IMR-90 (cell line): ENCODE measurements at regions not wholly inside any gene's neighbourhood (a gene's known extent, or its start where the extent isn't known, plus 50 kb on each side); places are given as distances from the start of the nearest gene placed in this dataset.

Experiments used
- ATAC-seq: fragments of 200-7000 bp; cut with Tn5 transposase; 2 replicates; pipeline ENCODE4 v1.9.1; 2020; ENCODE audit warnings: low read depth, mild to moderate bottlenecking, moderate library complexity
- BruUV-seq: library from RNA; stranded (reverse); fragments of 400-500 nt; replicated peaks from 2 replicates; lab custom pipeline; 2021; lab: Mats Ljungman, UMichigan
- CTCF ChIA-PET: fragments of 300-600 bp; formaldehyde crosslinking; extraction: SDS; loops from one replicate; lab custom pipeline; 2021; ENCODE audit warnings: antibody characterized with exemption; lab: Yijun Ruan, JAX
- POLR2A ChIA-PET: fragments of 300-600 bp; sonication (Branson Sonifier 250); formaldehyde crosslinking; loops from one replicate; lab custom pipeline; 2022; ENCODE audit warnings: antibody characterized with exemption; ENCODE audit not compliant: unreplicated experiment; lab: Charles Lee
- DNase-seq: peaks from one replicate; pipeline ENCODE4 v3.0.0; 2013
- H2AFZ ChIP-seq: replicated peaks from 2 replicates; pipeline ENCODE3; 2013; ENCODE audit warnings: low read length, mild to moderate bottlenecking; ENCODE audit not compliant: poor library complexity
- H2AK5ac ChIP-seq: 2 replicates; pipeline ENCODE4 v1.6.1; 2013; ENCODE audit warnings: low read depth, low read length, inconsistent platforms
- H2AK9ac ChIP-seq: replicated peaks from 2 replicates; pipeline ENCODE3; 2013; ENCODE audit warnings: mild to moderate bottlenecking, low read depth, low read length, moderate library complexity; ENCODE audit not compliant: poor library complexity
- H2BK120ac ChIP-seq: 2 replicates; pipeline ENCODE4 v1.6.1; 2013; ENCODE audit warnings: low read depth, low read length, inconsistent platforms
- H2BK15ac ChIP-seq: 3 replicates; pipeline ENCODE4 v1.6.1; 2013; ENCODE audit warnings: low read depth, low read length, inconsistent platforms
- H2BK20ac ChIP-seq: 2 replicates; pipeline ENCODE4 v1.6.1; 2013; ENCODE audit warnings: low read depth, mild to moderate bottlenecking, inconsistent platforms, low read length, moderate library complexity
- H2BK5ac ChIP-seq: 2 replicates; pipeline ENCODE4 v1.6.1; 2013; ENCODE audit warnings: mild to moderate bottlenecking, low read depth, low read length, inconsistent platforms; ENCODE audit not compliant: poor library complexity, severe bottlenecking
- H3K14ac ChIP-seq: replicated peaks from 2 replicates; pipeline ENCODE4 v1.6.1; 2013; ENCODE audit warnings: low read depth, low read length, inconsistent platforms
- H3K18ac ChIP-seq: 2 replicates; pipeline ENCODE4 v1.6.1; 2013; ENCODE audit warnings: low read depth, low read length, control low read depth
- H3K23ac ChIP-seq: 2 replicates; pipeline ENCODE4 v1.6.1; 2013; ENCODE audit warnings: low read depth, low read length, inconsistent platforms
- H3K27ac ChIP-seq: 2 replicates; pipeline ENCODE4 v1.5.1; 2013; ENCODE audit warnings: mild to moderate bottlenecking, control low read depth, low read length; ENCODE audit not compliant: insufficient read depth
- H3K27me3 ChIP-seq: 2 replicates; pipeline ENCODE4 v1.6.1; 2013; ENCODE audit warnings: low read length; ENCODE audit not compliant: control insufficient read depth, insufficient read depth
- H3K36me3 ChIP-seq: 2 replicates; pipeline ENCODE4 v1.6.1; 2013; ENCODE audit warnings: low read length, mixed read lengths; ENCODE audit not compliant: control insufficient read depth, insufficient read depth
- H3K4ac ChIP-seq: 2 replicates; pipeline ENCODE4 v1.6.1; 2013; ENCODE audit warnings: low read depth, low read length, inconsistent platforms
- H3K4me1 ChIP-seq: 2 replicates; pipeline ENCODE4 v1.6.1; 2013; ENCODE audit warnings: low read length, mixed read lengths; ENCODE audit not compliant: control insufficient read depth, insufficient read depth
- H3K4me2 ChIP-seq: 2 replicates; pipeline ENCODE4 v1.6.1; 2013; ENCODE audit warnings: low read depth, mild to moderate bottlenecking, control low read depth, low read length, moderate library complexity
- H3K4me3 ChIP-seq: 2 replicates; pipeline ENCODE4 v1.5.1; 2013; ENCODE audit warnings: low read depth, mild to moderate bottlenecking, control low read depth, low read length, moderate library complexity; ENCODE audit not compliant: insufficient read depth
- H3K56ac ChIP-seq: 2 replicates; pipeline ENCODE4 v1.6.1; 2013; ENCODE audit warnings: low read length, inconsistent platforms; ENCODE audit not compliant: insufficient read depth; ENCODE audit errors: extremely low read depth
- H3K79me1 ChIP-seq, 2 experiments: 2 replicates each; pipeline ENCODE4 v1.6.1; 2013; ENCODE audit warnings: low read length in 2 of 2, inconsistent platforms in 1 of 2, low read depth in 1 of 2
- H3K9ac ChIP-seq: 2 replicates; pipeline ENCODE4 v1.6.1; 2013; ENCODE audit warnings: low read depth, low read length, control low read depth
- H3K9me1 ChIP-seq: 2 replicates; pipeline ENCODE4 v1.6.1; 2013; ENCODE audit warnings: low read length, inconsistent platforms; ENCODE audit not compliant: insufficient read depth
- H3K9me3 ChIP-seq: 2 replicates; pipeline ENCODE4 v1.6.1; 2013; ENCODE audit warnings: low read length; ENCODE audit not compliant: control insufficient read depth, insufficient read depth
- H4K20me1 ChIP-seq: 2 replicates; pipeline ENCODE4 v1.6.1; 2013; ENCODE audit warnings: low read length, inconsistent platforms; ENCODE audit not compliant: insufficient read depth
- H4K5ac ChIP-seq: 2 replicates; pipeline ENCODE4 v1.6.1; 2013; ENCODE audit warnings: mild to moderate bottlenecking, low read depth, low read length, control low read depth
- H4K8ac ChIP-seq, 2 experiments: 2 replicates each; pipeline ENCODE4 v1.6.1; 2013; ENCODE audit warnings: low read depth in 2 of 2, low read length in 2 of 2, control low read depth in 1 of 2, inconsistent platforms in 1 of 2
- H4K91ac ChIP-seq: 2 replicates; pipeline ENCODE4 v1.6.1; 2013; ENCODE audit warnings: low read depth, low read length, inconsistent platforms; ENCODE audit not compliant: insufficient read depth
- BHLHE40 ChIP-seq: fragments of 150-350 bp; IDR thresholded peaks from 2 replicates; pipeline ENCODE4 v1.6.1; 2016; ENCODE audit warnings: mild to moderate bottlenecking, low read depth, low read length
- NFE2L2 ChIP-seq: fragments of 150-350 bp; IDR thresholded peaks from 2 replicates; pipeline ENCODE4 v1.6.1; 2016; ENCODE audit warnings: low read depth, mild to moderate bottlenecking, low read length
- RAD21 ChIP-seq: IDR thresholded peaks from 2 replicates; pipeline ENCODE4 v1.6.1; 2012; ENCODE audit warnings: low read length, improper control_type of control experiment
- WGBS, 2 experiments: methylation state at CpG; one replicate each; pipeline versions ENCODE4 v1.1.5 to v1.1.7; 2013; ENCODE audit warnings: missing lambda C conversion rate in 2 of 2; ENCODE audit not compliant: insufficient read length in 1 of 2; ENCODE audit errors: extremely low coverage in 2 of 2; 5-methylcytosine and 5-hydroxymethylcytosine counted together
- dilution Hi-C: fragments of 300-500 bp; cut with HindIII; formaldehyde crosslinking; loops from one replicate; pipeline ENCODE4 v1.14.3; 2018; ENCODE audit warnings: low sequenced_read_pairs; ENCODE audit not compliant: unreplicated experiment
- in situ Hi-C: fragments of 300-500 bp; cut with MboI; formaldehyde crosslinking; loops from 3 replicates; pipeline ENCODE4 v1.14.3; 2019; ENCODE audit warnings: low sequenced_read_pairs, inconsistent platforms, mixed read lengths
- intact Hi-C: fragments of 100-400 bp; cut with micrococcal nuclease; formaldehyde crosslinking; loops from 2 replicates; pipeline ENCODE4 v1.10.0; 2022
- TF ChIP-seq, protein P1 (sequence below): fragments of 150-350 bp; IDR thresholded peaks from 2 replicates; pipeline ENCODE4 v1.6.1; 2016; ENCODE audit warnings: low read depth, mild to moderate bottlenecking, low read length, moderate library complexity, borderline replicate concordance

DNA sequence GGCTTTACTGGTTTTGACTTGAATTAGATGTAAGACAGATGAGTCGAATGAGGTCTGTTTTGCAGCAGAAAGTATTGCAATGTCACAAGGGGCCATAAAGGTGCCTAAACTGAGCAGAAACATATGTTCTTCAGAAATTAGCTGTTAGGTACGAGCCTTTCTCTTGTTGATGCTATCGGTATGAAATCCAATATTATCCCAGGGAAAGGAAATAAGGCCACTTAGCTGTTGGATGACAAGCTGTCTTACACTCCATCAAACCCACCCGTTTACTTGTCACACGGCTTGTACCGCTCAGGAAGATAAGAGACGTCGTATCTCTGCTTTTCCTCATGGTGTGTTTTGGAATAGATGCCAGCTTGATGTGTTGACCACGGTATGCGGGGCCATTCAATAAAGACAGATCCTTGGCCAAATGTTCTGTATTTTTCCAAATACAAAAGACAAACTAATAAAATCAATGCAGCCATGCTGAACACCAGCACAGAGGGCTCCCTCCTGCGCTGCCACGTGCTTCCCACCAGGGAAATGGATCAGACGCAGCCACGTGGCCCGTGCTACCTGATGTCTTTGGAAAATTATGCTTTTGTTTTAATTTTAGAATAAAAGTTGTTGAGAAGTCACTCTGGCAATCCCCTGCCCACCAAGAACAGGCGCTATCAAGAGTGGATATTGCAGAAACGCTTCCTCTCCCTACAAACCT lies 255.9 kb upstream of the SULF2 start:
- no peaks in the 10 kb centered on the region for H3K4me1 ChIP-seq
- H3K4ac ChIP-seq = no peak overlapping the region
- H3K36me3 ChIP-seq = no peaks in the 10 kb centered on the region
- no peak overlapping the region for H3K18ac ChIP-seq
- intact Hi-C loops = no loop called here
- in situ Hi-C loops = no loop called here
- H2BK20ac ChIP-seq = no peak overlapping the region
- DNase-seq = no peak
- H2AK9ac ChIP-seq = no peak overlapping the region
- no peak overlapping the region for H3K27ac ChIP-seq
- no peak overlapping the region for H2BK5ac ChIP-seq
- POLR2A ChIA-PET = no interaction called here
- WGBS, 2 experiments = 20% methylated on average over 1 of the region's 17 CpGs; no CpG with 5 or more reads in 1 of the 2 experiments
- no peak overlapping the region for H3K14ac ChIP-seq
- H3K9me3 ChIP-seq = peaks cover 5% of the 10 kb centered on the region
- BruUV-seq = no TSS peak
- no peak overlapping the region for H2AFZ ChIP-seq
- H2AK5ac ChIP-seq = no peak overlapping the region
- no peak overlapping the region for H3K23ac ChIP-seq
- H4K20me1 ChIP-seq = no peaks in the 10 kb centered on the region
- H3K4me2 ChIP-seq = no peak overlapping the region
- CTCF ChIA-PET = no interaction called here
- H3K9me1 ChIP-seq = no peaks in the 10 kb centered on the region
- TF ChIP-seq, protein P1, sequence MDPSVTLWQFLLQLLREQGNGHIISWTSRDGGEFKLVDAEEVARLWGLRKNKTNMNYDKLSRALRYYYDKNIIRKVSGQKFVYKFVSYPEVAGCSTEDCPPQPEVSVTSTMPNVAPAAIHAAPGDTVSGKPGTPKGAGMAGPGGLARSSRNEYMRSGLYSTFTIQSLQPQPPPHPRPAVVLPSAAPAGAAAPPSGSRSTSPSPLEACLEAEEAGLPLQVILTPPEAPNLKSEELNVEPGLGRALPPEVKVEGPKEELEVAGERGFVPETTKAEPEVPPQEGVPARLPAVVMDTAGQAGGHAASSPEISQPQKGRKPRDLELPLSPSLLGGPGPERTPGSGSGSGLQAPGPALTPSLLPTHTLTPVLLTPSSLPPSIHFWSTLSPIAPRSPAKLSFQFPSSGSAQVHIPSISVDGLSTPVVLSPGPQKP = no peak
- no peak for TF ChIP-seq RAD21
- no peak for TF ChIP-seq BHLHE40
- no peak for TF ChIP-seq NFE2L2
- no peaks in the 10 kb centered on the region; the same call in 1 of the 2 replicates for H3K27me3 ChIP-seq
- H2BK120ac ChIP-seq = no peak overlapping the region
- H3K9ac ChIP-seq = no peak overlapping the region
- no peaks in the 10 kb centered on the region for H3K79me1 ChIP-seq
- no peak overlapping the region for H3K56ac ChIP-seq
- dilution Hi-C loops = no loop called here
- H4K91ac ChIP-seq = no peak overlapping the region
- H4K5ac ChIP-seq = no peak overlapping the region
- no peak overlapping the region for H4K8ac ChIP-seq
- no peak overlapping the region for H3K4me3 ChIP-seq
- ATAC-seq = no peak
- H2BK15ac ChIP-seq = no peak overlapping the region
